Stimulated activated CD4-positive, alpha-beta T cell treated with anti-CD3 and anti-CD28 coated beads, TNF-alpha, amount 100 ng/mL, for 1 hour (primary cell): ENCODE measurements at regions not wholly inside any gene's neighbourhood (a gene's known extent, or its start where the extent isn't known, plus 50 kb on each side); places are given as distances from the start of the nearest gene placed in this dataset.

Source experiments
- DNase-seq, 3 donors: peaks; one replicate each; pipeline ENCODE4 v3.0.0-alpha.2; 2020; ENCODE audit warnings: low read depth in 3 of 3, low spot score in 1 of 3

DNA sequence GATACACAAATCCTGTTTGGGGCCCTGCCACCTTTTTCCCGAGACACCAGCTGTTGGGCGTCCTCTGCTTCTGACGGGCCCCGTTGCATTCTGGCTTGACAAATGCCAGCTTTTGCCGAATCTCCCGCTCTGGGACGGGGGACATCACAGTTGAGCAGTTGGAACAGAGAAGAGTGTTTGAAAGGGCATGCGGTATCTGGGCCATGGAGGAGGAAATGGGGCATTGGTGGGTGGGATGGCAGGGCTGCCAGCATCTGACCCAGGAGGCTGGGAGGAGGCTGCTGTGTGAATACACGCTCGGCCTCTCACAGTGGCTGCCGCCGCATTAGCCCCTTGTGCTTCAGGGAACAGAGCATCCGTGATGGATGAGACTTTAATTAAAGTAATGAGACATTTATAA lies 184.3 kb upstream of the TNRC6C start:
- no peak for DNase-seq

DNA sequence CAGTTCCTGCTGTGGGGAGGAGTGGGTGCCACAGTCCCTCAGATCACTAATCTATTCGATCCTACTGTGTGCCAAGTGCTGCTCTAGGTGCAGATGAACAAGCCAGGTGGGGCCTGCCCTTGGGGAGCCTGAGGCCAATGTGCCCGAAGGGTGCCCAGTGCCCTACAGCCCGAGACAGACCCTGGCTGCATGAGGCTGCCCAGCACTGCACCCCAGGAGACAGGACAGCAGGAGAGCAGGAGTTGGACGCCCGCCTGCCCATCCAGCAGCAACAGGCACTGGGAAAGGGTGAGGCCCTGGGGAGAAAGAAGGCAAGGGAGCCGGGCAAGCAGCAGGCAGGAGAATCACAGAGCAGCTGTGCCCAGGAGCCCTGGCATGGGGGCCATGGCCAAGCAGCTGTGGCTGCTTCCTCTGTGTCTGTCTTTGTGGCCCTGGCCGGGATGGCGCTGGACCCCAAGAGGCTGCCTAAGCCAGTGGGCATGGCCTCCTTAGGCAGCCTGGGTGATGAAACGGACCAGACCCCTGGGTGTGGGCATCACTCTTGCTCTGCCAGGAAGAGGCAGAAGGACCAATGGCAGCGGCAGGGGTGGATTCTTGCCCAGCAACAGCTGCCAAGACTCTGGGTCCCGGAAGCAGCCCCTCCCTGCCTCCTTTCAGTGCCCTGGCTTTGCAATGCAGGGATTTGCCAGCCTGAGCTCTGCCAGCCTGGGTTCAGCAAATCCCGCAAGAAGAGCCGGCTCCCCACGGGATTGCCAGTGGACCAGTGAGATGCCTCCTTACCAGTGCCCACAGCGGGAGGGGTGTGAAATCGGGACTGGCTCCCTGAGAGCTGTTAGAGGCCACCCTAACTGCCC lies 179.6 kb upstream of the TNRC6C start:
- no peak for DNase-seq

DNA sequence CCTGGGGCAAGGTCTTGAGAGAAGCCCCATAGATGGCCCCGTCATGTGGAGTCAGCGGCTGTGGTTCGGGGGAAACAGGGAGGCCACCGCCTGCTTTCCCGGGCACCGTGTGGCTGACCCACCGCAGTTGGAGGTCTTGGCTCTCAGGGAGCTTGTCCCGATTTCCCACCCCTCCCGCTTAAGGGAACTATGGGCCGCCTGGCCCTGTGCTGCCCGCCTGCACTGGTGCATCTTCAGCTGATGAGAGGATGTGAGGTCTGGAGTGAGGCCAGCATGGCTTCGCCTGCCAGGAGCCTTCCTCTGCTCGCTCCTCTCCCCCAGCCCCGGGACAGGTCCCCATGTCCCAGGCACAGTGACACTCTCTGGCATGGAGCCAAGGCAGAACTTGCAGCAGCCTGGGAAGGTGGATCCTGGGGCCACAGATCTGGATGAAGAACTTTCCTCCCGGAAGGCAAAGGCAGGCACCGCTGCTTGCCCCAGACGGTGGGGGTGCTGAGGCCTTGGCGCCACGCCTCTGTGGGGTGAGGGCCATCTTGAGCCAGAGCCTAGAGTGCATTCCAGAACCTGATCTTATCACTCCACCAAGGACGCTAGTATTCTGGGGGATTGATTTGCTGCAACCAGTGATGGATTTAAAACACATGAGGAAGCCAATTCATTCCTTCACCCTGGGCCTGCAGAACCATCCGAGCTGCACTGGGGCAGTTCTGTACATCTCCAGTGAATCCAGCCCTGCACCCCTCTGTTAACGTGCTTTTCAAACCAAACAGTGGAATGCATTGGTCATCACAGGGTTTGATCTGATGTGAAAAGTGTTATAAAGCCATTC lies 178.6 kb upstream of the TNRC6C start:
- no peak for DNase-seq

DNA sequence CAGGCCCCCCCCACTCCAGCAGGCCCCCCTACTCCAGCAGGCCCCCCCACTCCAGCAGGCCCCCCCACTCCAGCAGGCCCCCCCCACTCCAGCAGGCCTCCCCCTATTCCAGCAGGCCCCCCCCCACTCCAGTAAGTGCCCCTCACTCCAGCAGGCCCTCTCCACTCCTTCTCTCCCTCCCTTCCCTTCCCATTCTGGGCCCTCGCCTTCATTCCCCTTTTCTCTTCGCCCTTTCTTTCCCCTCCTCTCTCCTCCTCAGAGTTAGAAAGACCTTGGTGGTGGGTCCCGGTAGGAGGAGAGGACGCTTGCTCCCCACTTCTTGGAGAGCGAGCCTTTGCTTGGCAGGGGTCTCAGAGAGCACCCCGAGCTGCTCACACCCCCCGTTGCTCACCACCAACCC lies 177.0 kb upstream of the TNRC6C start:
- no peak for DNase-seq

DNA sequence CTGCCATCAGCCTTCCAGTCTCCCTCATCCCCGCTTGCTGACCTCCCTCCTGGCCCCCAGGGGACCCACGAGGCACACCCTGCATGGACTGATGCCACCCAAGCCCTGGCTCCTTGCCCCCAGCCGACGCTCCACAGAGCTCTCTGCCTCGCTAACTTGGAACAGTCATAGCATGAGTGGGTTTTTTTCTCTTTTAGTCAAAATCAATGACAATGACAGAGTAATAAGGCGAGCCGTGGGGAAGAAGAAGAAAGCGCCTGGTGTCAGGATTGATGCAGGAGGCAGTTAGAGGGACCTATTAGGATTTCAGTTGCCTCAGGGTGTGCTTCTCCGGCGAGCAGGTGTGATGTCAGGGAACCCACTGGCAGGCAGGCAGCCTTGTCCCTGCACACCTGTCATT lies 176.3 kb upstream of the TNRC6C start:
- DNase-seq: no peak

DNA sequence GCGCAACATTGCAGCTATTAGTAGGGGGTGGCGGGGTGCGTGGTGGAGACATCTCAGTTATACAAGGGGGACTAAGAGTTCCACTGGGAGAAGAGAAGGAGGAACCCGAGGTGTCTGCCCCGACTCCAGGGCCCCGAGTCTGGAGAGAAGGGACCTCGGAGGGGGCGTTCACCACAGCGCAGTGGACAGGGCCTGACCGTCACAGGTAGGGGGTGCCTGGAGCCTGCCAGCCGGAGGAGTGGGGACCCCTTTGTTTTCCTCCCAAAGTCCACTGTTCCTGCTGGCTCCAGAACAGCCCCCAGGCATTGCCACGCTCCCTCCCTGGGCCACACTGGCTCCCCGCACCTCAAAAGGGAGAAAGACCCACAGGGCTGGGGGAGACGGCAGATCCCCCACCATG lies 175.9 kb upstream of the TNRC6C start:
- DNase-seq: no peak

DNA sequence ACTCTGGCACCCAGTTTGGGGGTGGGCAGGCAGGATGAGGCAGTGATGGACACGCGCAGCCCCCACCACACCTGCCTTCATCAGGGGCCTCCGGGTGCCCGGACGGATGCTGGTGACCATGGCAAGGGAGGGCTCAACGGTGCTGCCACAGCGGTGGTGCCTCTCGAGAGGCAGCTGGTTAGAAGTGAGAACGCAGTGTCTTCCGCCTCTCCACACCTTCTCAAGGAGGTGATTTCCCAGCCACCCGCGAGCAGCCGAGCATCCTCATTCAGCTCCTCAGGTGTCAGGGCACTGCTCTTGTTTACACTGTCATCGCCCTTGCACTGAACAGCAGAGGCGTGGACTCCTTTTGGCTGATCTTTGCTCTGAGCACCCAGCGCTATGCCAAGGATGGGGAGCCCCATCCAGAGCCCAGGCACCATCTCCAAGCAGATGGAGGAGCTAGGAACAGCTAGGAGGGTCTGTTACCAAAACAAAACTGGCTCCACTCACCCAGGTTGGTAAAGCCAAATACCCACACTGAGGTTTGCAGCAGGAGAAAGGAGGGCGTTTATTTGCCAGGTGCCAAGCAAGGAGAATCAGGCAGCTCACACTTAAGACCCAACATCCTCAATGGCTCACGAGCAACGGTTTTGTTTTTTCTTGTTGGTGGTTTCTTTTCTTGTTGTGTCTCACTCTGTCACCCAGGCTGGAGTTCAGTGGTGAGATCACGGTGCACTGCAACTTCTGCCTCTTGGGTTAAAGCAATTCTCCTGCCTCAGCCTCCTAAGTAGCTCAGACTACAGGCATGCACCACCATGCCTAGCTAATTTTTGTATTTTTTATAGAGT lies 174.3 kb upstream of the TNRC6C start:
- DNase-seq: peak; percentile 28 to 62 (median 43)

DNA sequence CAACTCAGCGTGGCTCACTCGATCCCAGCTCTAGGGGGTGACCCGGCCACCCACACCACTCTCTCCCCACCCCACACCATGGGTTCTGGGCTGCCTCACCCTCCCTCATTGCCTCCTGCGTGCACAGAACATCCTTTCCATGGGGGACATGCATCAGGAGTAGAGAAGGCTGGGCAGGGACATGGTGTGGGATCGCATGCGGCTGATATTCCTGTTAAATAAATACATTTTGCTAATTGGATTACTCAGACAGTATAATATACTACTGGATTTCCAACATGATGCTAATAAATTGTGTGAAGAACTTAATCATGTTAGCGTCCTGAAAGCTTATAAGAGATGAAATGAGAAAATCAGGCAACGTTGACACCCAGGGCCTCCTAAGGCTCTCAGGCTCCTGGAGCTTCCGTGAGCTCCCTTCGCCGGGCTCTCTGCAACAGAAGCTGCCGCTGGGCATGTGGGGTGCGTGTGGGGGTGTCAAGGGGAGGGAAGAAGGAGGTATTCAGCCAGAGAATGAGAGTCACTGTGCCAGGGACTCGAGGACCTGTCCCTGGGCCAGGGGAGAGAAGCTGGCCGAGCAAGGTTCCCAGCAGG lies 173.1 kb upstream of the TNRC6C start:
- DNase-seq: no peak

DNA sequence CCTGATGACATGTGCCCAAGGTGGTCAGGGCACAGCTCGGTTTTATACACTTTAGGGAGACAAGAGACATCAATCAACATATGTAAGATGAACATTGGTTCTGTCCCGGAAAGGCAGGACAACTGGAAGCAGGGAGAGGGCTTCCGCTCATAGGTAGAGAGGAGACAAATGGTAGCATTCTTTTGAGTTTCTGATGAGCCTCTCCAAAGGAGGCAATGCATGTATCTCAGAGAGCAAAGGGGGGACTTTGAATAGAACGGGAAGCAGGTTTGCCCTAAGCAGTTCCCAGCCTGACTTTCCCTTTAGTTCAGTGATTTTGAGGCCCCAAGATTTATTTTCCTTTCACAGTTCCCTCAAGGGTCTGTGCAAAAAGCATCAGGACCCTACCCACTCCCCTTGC lies 172.4 kb upstream of the TNRC6C start:
- DNase-seq: no peak

DNA sequence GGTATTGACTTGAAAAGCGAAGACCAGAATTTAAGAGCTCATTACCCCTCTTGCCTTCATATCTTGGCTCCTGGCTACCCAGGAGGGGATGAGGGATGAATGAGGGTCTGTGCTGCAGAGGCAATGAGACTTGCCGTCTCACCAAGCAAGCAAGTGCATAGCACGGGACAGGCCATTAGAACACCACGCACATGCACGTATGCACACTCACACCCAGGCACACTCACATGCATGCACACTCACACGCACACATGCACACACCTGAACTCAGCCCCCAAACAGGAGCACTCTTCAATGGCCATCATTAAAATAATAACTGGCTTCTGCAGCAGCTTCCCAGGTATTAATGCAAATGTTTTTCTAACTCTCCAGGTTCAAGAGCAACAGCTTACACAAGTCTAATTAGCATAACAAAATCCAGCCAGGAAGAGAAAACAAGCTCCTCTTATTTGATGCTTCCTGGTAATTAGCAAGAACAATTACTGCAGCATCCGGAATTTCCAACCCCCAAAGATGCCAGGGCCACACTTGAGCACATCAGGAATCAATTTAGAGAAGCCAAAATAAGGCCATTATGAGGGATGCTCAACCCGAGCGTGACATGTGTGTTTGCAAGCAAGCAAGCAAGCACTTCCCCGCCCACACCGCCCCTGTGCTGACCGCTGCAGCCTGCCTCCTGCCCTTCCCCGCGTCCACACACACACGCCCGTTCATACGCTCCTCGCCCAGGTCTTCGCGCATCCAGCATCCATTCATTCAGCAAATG lies 171.6 kb upstream of the TNRC6C start:
- no peak for DNase-seq

DNA sequence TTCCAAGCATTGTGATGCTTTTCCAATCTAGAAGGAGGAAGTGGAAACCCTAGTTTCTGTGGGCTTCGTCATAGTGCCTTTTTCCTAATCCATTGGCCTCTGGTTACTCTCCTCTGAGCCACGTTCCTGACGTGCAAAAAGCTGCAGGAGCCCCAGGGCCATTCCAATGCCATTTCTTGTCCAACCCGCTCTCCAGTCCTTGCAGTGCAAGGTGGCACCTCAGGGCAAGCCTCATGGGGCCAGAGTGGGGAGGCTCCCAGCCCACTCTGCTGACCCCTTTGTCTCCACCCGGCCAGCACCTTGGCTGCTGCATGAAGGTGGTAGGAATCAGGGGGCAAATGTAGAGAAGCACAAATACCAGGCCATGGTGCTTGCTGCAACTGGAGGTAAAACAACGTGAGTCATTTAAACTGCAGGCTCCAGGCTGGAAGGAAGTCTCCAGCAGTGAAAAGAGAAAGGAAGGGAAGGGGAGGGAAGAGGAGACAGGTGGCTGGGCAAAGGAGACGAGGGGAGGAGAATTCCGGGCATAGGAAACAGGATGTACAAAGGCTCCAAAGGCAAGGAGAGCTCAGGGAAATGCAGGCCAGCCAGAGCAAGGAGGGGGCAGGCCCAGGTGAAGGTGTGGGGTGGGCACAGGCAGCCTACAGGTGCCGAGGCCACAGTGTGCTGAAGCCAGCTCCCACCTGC lies 168.2 kb upstream of the TNRC6C start:
- no peak for DNase-seq

DNA sequence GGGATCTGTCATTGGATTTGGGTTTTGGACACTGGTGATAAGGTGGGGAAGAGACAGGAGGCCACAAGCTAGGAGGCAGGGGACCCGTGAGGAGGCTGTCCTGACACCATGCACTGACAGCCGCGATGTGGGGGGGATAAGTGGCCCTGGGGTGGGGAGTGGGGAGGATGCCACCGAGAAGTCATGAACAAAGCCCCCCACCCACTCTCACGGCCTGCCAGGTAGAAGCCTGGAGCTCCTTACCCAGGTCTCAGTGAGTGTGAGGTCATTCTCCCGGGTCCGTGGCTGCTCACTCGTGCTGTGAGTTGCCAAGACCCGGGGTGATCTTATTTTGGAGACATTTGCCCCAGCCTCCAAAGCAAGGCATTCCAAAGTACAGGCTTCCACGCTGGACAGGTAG lies 165.9 kb upstream of the TNRC6C start:
- no peak for DNase-seq

DNA sequence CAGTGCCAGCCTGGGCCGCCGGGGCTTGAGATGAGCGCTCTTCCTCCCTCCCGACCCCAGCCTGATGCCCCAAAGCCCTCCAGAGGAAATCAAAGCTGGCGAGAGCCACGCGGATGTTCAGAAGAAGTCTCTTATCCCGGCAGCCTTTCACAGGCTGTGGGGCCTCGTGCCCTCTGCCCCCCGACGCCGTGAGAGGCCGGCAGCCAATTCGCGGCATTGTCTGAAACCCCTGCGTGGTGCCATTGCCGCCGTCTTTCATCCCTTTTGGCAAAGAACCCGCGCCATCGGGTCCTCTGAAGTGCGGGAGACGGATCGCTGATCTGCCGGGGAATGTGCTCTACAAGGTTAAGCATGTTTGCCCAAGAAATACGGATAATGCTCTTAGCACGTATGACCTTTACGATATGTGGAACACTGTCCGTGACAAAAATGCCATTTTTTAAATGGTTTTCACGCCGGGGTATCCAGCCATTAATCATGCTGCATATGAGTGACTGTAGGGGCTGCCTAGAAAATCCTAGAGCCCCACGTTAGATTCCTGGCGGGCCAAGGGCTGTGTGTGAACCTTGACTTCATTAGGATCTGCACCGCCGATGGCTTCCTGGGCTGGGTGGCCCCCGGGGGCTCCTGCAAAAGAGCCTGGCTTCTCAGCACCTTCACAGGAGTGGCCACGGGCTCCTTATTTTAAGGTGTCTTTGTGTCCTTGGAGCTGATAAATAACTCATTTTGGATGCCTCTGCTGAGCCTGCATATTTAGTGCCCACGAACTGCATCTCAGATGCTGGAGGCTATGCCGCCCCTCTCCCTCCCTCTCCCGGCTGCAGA lies 165.1 kb upstream of the TNRC6C start:
- no peak for DNase-seq

DNA sequence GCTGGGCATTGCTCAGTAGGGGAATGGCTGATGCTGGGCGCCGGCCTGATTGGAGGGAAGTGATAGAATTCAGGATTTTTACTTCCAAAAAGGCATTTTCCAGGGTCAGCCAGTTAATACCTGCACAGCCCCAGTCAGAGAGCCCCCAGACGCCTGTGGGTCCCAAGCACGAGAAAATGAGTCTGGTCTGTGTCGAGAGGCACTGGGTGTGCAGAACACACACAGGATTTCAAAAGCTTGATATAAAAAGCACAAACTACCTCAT lies 164.6 kb upstream of the TNRC6C start:
- no peak for DNase-seq

DNA sequence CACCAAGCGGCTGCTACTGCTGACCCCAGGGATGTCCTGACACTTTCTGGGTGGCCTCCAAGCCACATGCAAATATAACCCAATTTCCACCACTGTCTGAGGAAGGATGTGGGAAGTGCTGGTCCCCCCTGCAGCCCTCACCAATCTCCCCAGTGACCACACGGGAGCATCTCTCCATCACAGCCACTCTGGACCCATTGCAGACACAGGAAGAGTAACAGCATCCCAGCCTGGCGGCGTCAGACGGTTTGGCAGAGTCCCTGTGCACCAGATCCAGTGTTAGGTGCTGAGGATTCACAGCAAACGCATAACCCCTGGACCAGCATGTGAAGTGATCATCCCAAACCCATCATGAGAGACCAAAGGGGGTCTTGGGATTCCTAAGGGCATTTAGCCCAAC lies 163.7 kb upstream of the TNRC6C start:
- no peak for DNase-seq

DNA sequence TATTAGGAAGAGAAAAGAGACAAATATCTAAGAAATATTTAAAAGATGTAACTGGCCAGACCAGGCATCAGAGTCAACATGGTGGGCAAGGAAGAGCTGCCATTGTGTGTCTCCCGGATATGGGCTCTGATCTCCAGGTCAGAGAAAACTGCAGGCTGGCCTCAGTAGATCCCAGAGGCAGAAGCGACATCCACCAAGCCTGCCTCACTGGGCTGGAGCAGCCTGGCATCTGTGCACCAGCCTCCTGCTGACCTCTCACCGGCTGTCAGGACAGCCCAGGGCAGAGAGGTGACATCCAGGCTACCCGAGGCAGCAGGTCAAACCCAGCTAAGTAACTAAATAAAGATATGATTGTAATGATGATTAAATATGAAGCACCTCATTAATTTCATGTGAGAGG lies 162.8 kb upstream of the TNRC6C start:
- no peak for DNase-seq

DNA sequence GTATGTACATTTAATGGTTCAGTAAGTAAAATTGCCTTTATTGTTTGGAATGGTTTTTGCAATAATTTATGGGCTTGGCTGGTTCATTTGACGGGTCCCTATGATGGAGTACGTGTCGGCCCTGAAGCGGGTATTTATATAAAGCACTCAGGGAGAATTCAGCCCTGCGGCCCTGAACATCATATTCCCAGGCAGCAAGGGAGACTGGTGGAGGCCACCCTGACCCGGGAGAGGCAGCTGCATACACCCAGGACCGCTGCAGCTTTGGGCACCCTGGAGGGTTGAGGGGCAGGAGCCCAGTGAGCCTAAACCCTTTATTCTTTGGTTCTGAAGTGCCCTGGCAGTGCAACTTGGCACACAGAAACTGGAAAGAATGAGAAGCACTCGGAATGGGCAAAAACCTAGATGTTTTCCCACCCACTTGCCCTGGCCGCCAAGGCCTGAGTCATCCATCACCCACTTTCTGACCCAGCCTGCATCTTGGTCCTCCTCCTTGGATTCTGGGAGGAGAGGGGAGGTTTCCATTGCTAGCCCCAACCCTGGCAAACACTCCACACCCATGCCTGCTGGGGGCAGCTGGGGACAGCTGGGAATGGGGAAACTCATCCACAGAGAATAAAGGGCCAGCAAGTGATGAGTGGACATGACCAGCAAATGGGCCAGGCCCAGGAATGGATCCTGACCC lies 162.2 kb upstream of the TNRC6C start:
- DNase-seq: no peak

DNA sequence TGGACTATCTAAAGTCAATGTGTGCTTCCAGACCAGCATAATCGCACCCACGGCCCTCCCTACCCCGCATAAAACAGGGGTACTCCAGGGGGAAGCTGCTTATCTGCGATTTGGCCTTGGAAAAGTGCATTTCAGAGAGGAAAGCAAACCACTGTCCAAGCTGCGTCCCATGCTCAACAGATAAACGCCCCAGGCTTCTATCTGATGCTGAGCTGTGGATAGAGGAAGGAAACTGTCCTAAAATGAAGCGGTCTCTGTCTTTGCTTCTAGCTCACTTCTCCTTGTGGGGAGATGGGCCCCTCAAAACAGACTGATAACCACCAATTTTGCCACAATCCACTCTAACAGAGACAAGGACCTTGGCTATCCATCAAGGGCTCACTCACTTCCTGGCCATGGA lies 160.5 kb upstream of the TNRC6C start:
- DNase-seq: no peak

DNA sequence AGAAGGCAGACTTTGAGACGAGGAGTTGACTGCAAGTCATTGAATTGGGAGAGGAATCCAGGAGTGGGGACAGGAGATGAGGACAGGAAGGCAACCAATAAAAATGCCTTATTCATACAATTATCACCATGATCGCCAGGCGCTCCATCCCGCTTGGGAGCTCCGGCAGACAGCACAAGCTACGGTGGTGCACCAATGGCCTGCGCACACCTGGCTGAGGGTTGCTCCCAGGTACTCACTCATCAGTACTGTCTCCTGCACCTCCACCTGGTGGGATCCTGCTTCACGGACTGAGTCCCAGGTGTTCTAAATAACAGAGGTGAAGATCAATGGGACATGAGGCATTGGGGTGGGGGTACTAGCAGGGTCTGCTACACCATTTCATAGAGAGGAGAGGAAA lies 160.0 kb upstream of the TNRC6C start:
- DNase-seq: no peak
